ENCODE measurements at regions not wholly inside any gene's neighbourhood (a gene's known extent, or its start where the extent isn't known, plus 50 kb on each side); places are given as distances from the start of the nearest gene placed in this dataset.

DNA sequence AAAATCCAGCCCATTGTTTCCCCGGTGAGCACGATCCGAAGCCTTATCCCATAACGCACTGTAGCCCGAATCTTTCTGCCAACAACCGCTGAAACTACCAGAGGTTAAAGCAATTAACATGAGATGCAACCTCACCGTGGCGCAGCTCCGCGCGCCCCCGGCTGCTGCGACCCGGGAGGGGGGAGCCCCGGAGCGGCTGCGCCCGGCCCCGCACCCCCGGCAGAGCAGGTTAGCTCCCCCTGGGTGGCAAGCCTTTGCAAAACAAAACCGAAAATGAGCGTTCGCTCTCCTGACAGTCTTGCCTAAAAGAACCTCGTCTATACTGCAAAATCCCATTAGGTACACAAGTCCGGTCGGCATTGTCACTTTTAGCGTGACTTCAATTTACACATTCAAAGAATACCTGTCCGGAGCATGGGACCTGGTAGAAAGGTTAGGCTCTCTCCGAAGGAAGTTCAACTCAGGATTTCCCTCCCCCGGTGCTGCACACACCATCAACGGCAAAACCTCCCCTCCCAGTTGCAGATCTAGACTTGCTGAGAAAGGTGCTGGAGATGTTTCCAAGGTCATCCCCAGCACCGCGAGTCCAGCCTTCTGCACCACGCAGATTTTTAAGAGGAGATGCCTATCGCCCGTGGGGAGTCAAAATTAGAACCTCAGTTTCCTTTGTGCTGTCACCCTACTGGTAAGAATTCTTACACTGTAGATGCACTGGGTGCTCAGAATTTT lies 107.5 kb downstream of the ZNF281 start:
- H3K4me3 ChIP-seq (ENCODE audit: low read depth, low read length), result peak overlapping the region; percentile 64
- peak; percentile 23 for TF ChIP-seq CTCF (conservative IDR thresholded peaks at IDR 0.05; ENCODE audit: low read depth, low read length)
- DNase-seq (ENCODE audit: low read depth), result peak; percentile 48

DNA sequence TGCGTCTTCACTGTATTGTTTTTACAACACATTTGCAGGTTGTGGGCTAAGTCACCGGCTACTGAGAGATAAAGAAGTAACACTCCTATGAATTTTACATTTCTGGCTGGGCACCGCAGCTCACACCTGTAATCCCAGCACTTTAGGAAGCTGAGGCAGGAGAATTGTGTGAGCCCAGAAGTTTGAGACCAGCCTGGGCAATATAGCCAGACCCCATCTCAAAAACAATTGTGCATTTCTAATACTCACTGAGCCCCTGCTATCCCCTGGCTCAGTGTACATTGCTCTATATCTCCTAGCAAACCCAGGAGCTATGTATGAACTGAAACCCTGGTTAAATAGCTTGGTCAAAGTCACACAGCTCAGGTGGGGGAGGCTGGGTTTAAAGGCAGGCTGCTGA lies 108.7 kb downstream of the ZNF281 start:
- H3K4me3 ChIP-seq (ENCODE audit: low read depth, low read length), result no peak overlapping the region
- TF ChIP-seq CTCF (conservative IDR thresholded peaks at IDR 0.05; ENCODE audit: low read depth, low read length), result no peak
- no peak for DNase-seq (ENCODE audit: low read depth)

DNA sequence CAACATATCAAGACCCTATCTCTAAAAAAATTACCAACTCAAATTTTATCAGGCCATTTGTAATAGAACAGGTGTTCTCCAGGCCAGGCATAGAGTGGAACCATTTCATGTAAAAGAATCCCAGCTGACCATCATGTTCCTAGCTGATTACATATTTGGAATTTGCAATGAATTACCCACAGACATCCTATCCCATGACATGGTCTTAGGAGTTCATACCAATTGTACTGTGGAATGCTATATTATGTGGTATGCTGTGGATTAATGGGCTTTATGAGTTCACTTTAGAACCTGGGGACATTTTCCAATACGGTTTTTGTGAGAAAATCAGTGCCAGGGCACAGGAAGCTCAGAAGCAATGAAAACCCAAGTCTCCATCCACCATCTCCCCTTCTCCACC lies 110.3 kb downstream of the ZNF281 start:
- no peak for TF ChIP-seq CTCF (conservative IDR thresholded peaks at IDR 0.05; ENCODE audit: low read depth, low read length)
- no peak overlapping the region for H3K4me3 ChIP-seq (ENCODE audit: low read depth, low read length)
- DNase-seq (ENCODE audit: low read depth), result no peak

DNA sequence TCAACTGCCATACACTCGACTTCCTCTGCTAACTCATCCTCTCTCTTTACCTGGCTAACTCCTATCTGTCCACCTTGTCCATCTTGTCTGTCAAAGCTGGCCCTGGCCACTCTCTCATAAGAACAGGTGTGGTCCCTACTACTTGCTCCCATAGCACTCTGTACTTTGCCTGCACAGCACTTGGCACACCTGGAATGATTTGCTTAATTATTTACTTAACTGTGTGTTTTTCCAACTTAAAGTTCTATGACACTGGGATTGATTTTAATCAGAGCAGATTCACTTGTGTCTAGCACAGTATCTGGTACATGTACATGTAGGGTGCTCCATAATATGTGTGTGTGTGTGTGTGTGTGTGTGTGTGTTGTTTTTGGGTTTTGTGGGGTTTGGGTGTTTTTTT lies 111.6 kb downstream of the ZNF281 start:
- no peak for DNase-seq (ENCODE audit: low read depth)
- no peak overlapping the region for H3K4me3 ChIP-seq (ENCODE audit: low read depth, low read length)
- TF ChIP-seq CTCF (conservative IDR thresholded peaks at IDR 0.05; ENCODE audit: low read depth, low read length), result no peak

- TF ChIP-seq CTCF (conservative IDR thresholded peaks at IDR 0.05; ENCODE audit: low read depth, low read length), result no peak
- no peak overlapping the region for H3K4me3 ChIP-seq (ENCODE audit: low read depth, low read length)
- no peak for DNase-seq (ENCODE audit: low read depth)
These were observed 113.7 kb downstream of the ZNF281 start for GRCh38 chr1:200296091-200296661.

GRCh38 chr1:200294241-200294640 lies 115.6 kb downstream of the ZNF281 start:
- no peak for DNase-seq (ENCODE audit: low read depth)
- TF ChIP-seq CTCF (conservative IDR thresholded peaks at IDR 0.05; ENCODE audit: low read depth, low read length), result no peak
- no peak overlapping the region for H3K4me3 ChIP-seq (ENCODE audit: low read depth, low read length)

GRCh38 chr1:200292699-200293098 lies 117.1 kb downstream of the ZNF281 start:
- DNase-seq (ENCODE audit: low read depth), result no peak
- TF ChIP-seq CTCF (conservative IDR thresholded peaks at IDR 0.05; ENCODE audit: low read depth, low read length), result no peak
- no peak overlapping the region for H3K4me3 ChIP-seq (ENCODE audit: low read depth, low read length)
